ENCODE measurements at regions not wholly inside any gene's neighbourhood (a gene's known extent, or its start where the extent isn't known, plus 50 kb on each side); places are given as distances from the start of the nearest gene placed in this dataset.

DNA sequence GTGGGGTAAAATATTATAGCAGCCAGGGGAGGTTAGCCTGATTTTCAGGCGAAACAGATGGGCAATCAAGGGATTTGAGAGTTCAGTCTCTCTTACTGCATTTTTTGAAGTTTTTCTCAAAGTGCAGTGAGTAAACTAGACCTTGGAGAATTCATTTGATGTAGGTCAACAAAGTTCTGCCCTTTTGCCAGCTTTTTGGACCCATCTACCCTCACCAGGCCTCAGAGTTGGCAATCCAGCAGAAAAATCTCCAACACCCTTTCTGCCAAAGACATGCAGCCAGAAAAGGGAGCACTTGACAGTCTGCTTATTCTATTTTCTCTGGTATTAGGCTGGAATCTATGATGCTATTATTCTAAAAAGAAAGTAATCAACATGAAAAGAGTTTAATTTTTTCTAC, 162.2 kb upstream of the TOM1L1 start:
- TF ChIP-seq GATA2 (IDR thresholded peaks at IDR 0.05; ENCODE audit: low read depth, low read length) (no peak), GATA3 (IDR thresholded peaks at IDR 0.05; ENCODE audit: low read depth, low read length) (no peak)
